ENCODE measurements at regions not wholly inside any gene's neighbourhood (a gene's known extent, or its start where the extent isn't known, plus 50 kb on each side); places are given as distances from the start of the nearest gene placed in this dataset.
A peak's percentile ranks its signal among the peaks of the same experiment; 100 is the strongest.

DNA sequence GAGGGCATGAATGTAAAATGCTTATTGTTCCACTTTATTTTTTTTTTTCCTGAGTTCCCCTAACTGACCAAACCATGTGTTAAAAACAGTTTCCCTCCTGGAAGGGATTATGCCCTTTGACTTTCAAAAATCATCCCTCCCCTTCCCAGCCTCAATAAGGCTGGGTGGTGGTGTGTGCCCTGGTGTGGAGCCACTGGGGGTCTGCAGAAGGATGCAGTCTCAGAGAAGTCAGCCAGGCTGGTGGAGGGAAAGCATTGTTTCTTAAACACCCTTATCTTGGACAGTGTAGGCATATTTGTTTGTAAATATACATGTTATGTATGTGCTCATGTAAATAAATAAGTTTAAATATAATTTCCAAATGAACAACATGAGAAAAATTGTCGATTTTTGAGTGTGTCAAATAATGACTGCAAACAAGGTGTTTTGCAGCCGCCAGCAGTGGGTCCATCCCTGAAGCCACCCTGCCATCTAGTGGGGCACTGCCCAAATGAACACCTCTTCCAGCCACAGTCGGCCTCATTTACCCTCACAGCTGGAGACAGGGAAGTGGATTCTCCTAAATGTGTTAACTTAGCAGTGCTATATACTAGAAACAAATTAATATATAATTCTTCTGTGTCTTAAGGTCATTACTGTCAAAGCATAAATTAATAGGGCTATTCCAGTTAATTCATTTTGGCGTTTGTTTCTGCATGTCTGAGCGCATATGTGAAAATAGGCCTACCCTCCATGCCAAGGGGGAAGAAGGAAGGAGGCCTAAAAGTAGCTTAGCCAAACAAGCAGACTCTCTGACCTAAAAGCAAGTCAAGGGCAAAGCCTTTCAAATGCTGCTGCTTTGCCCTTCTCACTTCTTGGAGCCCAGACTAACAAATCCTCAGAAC, 209.6 kb upstream of the PIK3C3 start:
- peak; percentile 80 for TF ChIP-seq CTCF (conservative IDR thresholded peaks at IDR 0.05; ENCODE audit: low read depth)
- ChIA-PET POLR2A (ENCODE audit: low non-redundant PET) (no interaction called here), CTCF (interaction anchor here (0.6 to 0.7 kb wide), 4 partner anchors 13 to 1978 kb away, joined by 3 to 4 read pairs (median 3); no protein-coding TSS in a partner anchor)
- H3K27ac ChIP-seq = no peak overlapping the region
- DNase-seq (ENCODE audit: low spot score) = peak; percentile 23

- no peak for TF ChIP-seq CTCF (conservative IDR thresholded peaks at IDR 0.05; ENCODE audit: low read depth)
- no peak overlapping the region for H3K27ac ChIP-seq
- CTCF ChIA-PET = no interaction called here
- POLR2A ChIA-PET (ENCODE audit: low non-redundant PET) = no interaction called here
- DNase-seq (ENCODE audit: low spot score) = no peak
Observed at GRCh38 chr18:41744421-41745030, 210.5 kb upstream of the PIK3C3 start.

- no peak overlapping the region for H3K27ac ChIP-seq
- ChIA-PET CTCF (no interaction called here), POLR2A (ENCODE audit: low non-redundant PET) (no interaction called here)
- no peak for DNase-seq (ENCODE audit: low spot score)
- TF ChIP-seq CTCF (conservative IDR thresholded peaks at IDR 0.05; ENCODE audit: low read depth) = no peak
Observed at GRCh38 chr18:41737218-41737617, 217.8 kb upstream of the PIK3C3 start.

- ChIA-PET POLR2A (ENCODE audit: low non-redundant PET) (no interaction called here), CTCF (no interaction called here)
- no peak for TF ChIP-seq CTCF (conservative IDR thresholded peaks at IDR 0.05; ENCODE audit: low read depth)
- no peak overlapping the region for H3K27ac ChIP-seq
- DNase-seq (ENCODE audit: low spot score) = no peak
Observed at GRCh38 chr18:41734917-41735316, 220.1 kb upstream of the PIK3C3 start.

DNA sequence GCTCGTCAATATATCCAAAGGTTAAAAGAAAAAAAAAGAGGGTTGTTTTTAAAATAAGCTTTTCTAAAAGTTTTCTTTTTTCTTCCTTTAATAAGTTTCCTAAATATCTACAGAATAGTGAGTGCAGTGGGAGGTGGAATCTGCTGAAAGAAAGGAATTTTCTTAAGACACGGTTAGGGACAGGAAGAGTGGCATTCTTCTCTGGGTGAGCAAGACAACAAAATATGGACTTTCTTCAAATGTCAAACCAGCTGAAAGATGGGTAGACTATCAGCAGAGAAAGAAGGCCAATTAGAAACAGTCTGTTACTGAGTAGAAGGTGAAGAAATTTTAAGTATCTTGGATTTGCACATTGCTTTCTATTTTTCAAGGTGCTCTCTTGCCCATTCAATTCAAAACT, 222.7 kb upstream of the PIK3C3 start:
- TF ChIP-seq CTCF (conservative IDR thresholded peaks at IDR 0.05; ENCODE audit: low read depth) = no peak
- no peak for DNase-seq (ENCODE audit: low spot score)
- ChIA-PET CTCF (interaction anchor here (0.6 kb wide), 1 partner anchor 13 kb away, joined by 4 read pairs; no protein-coding TSS in a partner anchor), POLR2A (ENCODE audit: low non-redundant PET) (no interaction called here)
- H3K27ac ChIP-seq = no peak overlapping the region

- H3K27ac ChIP-seq = no peak overlapping the region
- ChIA-PET CTCF (interaction anchor here (0.6 kb wide), 1 partner anchor 14 kb away, joined by 4 read pairs; no protein-coding TSS in a partner anchor), POLR2A (ENCODE audit: low non-redundant PET) (no interaction called here)
- TF ChIP-seq CTCF (conservative IDR thresholded peaks at IDR 0.05; ENCODE audit: low read depth) = no peak
- DNase-seq (ENCODE audit: low spot score) = peak; percentile 3
Observed at GRCh38 chr18:41731884-41732283, 223.2 kb upstream of the PIK3C3 start.

Data from RWPE1 (cell line).